HEK293 (cell line): ENCODE measurements at regions not wholly inside any gene's neighbourhood (a gene's known extent, or its start where the extent isn't known, plus 50 kb on each side); places are given as distances from the start of the nearest gene placed in this dataset.

Experiments used
- CTCF ChIA-PET: fragments of 350-600 bp; formaldehyde crosslinking; extraction: SDS; loops from one replicate; lab custom pipeline; 2021; ENCODE audit warnings: antibody characterized with exemption; lab: Yijun Ruan, JAX
- POLR2A ChIA-PET: fragments of 300-600 bp; formaldehyde crosslinking; extraction: SDS; loops from one replicate; lab custom pipeline; 2020; ENCODE audit warnings: antibody characterized with exemption, inconsistent platforms; lab: Yijun Ruan, JAX
- H3K27ac ChIP-seq: fragments of 200-500 bp; sonication (Bioruptor generic); 2 replicates; pipeline ENCODE4 v1.5.1; 2014; ENCODE audit warnings: low read depth, low read length, control low read depth, inconsistent platforms; ENCODE audit errors: extremely low read depth
- H3K36me3 ChIP-seq, 2 experiments: fragments of 200-500 bp in 1 of 2; sonication (Bioruptor generic) in 1 of 2; 1 replicate in 1 of 2; 2 replicates in 1 of 2; pipeline ENCODE4 v1.5.1; 2014 to 2017; ENCODE audit warnings: inconsistent platforms in 2 of 2, low read length in 2 of 2; ENCODE audit not compliant: control insufficient read depth in 2 of 2, insufficient read depth in 1 of 2
- H3K4me1 ChIP-seq: fragments of 200-500 bp; sonication (Bioruptor generic); 2 replicates; pipeline ENCODE4 v1.5.1; 2014; ENCODE audit warnings: mild to moderate bottlenecking, low read length, inconsistent platforms; ENCODE audit not compliant: control insufficient read depth, insufficient read depth
- H3K4me3 ChIP-seq: 2 replicates; pipeline ENCODE4 v1.5.1; 2011; ENCODE audit warnings: low read depth, mild to moderate bottlenecking, control low read depth, low read length, moderate library complexity
- H3K9me3 ChIP-seq: fragments of 200-500 bp; sonication (Bioruptor generic); 2 replicates; pipeline ENCODE4 v1.5.1; 2014; ENCODE audit warnings: low read depth, low read length, inconsistent platforms; ENCODE audit not compliant: control insufficient read depth, insufficient read depth
- GLIS1 ChIP-seq: fragments of 450-650 bp; formaldehyde crosslinking; IDR thresholded peaks from 2 replicates; pipeline ENCODE4 v1.5.1; 2016; ENCODE audit warnings: missing biosample characterization, missing genetic modification characterization
- PATZ1 ChIP-seq: fragments of 450-650 bp; formaldehyde crosslinking; IDR thresholded peaks from 2 replicates; pipeline ENCODE4 v1.5.1; 2016; ENCODE audit warnings: missing biosample characterization, missing genetic modification characterization
- SCRT1 ChIP-seq: fragments of 450-650 bp; formaldehyde crosslinking; IDR thresholded peaks from 2 replicates; pipeline ENCODE4 v1.5.1; 2016; ENCODE audit warnings: missing biosample characterization, missing genetic modification characterization, borderline replicate concordance
- SCRT2 ChIP-seq: fragments of 450-650 bp; formaldehyde crosslinking; IDR thresholded peaks from 2 replicates; pipeline ENCODE4 v1.5.1; 2016; ENCODE audit warnings: missing biosample characterization, missing genetic modification characterization
- ZBTB20 ChIP-seq: fragments of 450-650 bp; formaldehyde crosslinking; IDR thresholded peaks from 2 replicates; pipeline ENCODE4 v1.5.1; 2016; ENCODE audit warnings: missing biosample characterization, missing genetic modification characterization
- ZBTB26 ChIP-seq: fragments of 450-650 bp; formaldehyde crosslinking; optimal IDR thresholded peaks from 2 replicates; pipeline ENCODE3; 2016; ENCODE audit warnings: missing biosample characterization, mild to moderate bottlenecking, missing genetic modification characterization
- ZFP69B ChIP-seq: fragments of 450-650 bp; formaldehyde crosslinking; IDR thresholded peaks from 2 replicates; pipeline ENCODE4 v1.5.1; 2016; ENCODE audit warnings: missing biosample characterization, missing genetic modification characterization
- ZNF121 ChIP-seq: fragments of 450-650 bp; formaldehyde crosslinking; IDR thresholded peaks from 2 replicates; pipeline ENCODE4 v1.5.1; 2016; ENCODE audit warnings: missing biosample characterization, missing genetic modification characterization
- ZNF133 ChIP-seq: fragments of 450-650 bp; formaldehyde crosslinking; IDR thresholded peaks from 2 replicates; pipeline ENCODE4 v1.5.1; 2016; ENCODE audit warnings: missing biosample characterization, missing genetic modification characterization
- ZNF174 ChIP-seq: fragments of 450-650 bp; formaldehyde crosslinking; IDR thresholded peaks from 2 replicates; pipeline ENCODE4 v1.5.0; 2017; ENCODE audit warnings: missing biosample characterization, mild to moderate bottlenecking, missing genetic modification characterization
- ZNF18 ChIP-seq: fragments of 450-650 bp; formaldehyde crosslinking; IDR thresholded peaks from 2 replicates; pipeline ENCODE4 v1.5.1; 2016; ENCODE audit warnings: missing biosample characterization, missing genetic modification characterization
- ZNF202 ChIP-seq: fragments of 450-650 bp; formaldehyde crosslinking; IDR thresholded peaks from 2 replicates; pipeline ENCODE4 v1.5.1; 2016; ENCODE audit warnings: missing biosample characterization, missing genetic modification characterization, borderline replicate concordance
- ZNF335 ChIP-seq: fragments of 450-650 bp; formaldehyde crosslinking; conservative IDR thresholded peaks from 2 replicates; pipeline ENCODE4 v1.5.1; 2016; ENCODE audit warnings: missing biosample characterization, missing genetic modification characterization
- ZNF426 ChIP-seq: fragments of 450-650 bp; formaldehyde crosslinking; IDR thresholded peaks from 2 replicates; pipeline ENCODE4 v1.5.1; 2017; ENCODE audit warnings: missing biosample characterization, missing genetic modification characterization, mild to moderate bottlenecking, inconsistent platforms, moderate library complexity
- ZNF530 ChIP-seq: fragments of 450-650 bp; formaldehyde crosslinking; IDR thresholded peaks from 2 replicates; pipeline ENCODE4 v1.5.1; 2016; ENCODE audit warnings: low read depth, missing biosample characterization, missing genetic modification characterization
- ZNF692 ChIP-seq: fragments of 450-650 bp; formaldehyde crosslinking; IDR thresholded peaks from 2 replicates; pipeline ENCODE4 v1.5.1; 2016; ENCODE audit warnings: missing biosample characterization, missing genetic modification characterization
- ZNF768 ChIP-seq: fragments of 450-650 bp; formaldehyde crosslinking; IDR thresholded peaks from 2 replicates; pipeline ENCODE4 v1.5.1; 2018; ENCODE audit warnings: missing biosample characterization, mild to moderate bottlenecking, missing genetic modification characterization
- ZNF792 ChIP-seq: fragments of 450-650 bp; formaldehyde crosslinking; IDR thresholded peaks from 2 replicates; pipeline ENCODE4 v1.5.1; 2016; ENCODE audit warnings: missing biosample characterization, missing genetic modification characterization
- ZXDB ChIP-seq: fragments of 450-650 bp; formaldehyde crosslinking; IDR thresholded peaks from 2 replicates; pipeline ENCODE4 v1.5.1; 2016; ENCODE audit warnings: missing biosample characterization, missing genetic modification characterization

GRCh38 chr20:1803932-1804501 is 91.2 kb upstream of the SIRPA start:
- Histone ChIP-seq H3K4me1 (0 out of 2 replicates have a peak, but pooled peaks cover 3% of the 10 kb centered on the region), H3K9me3 (no peaks in the 10 kb centered on the region), H3K36me3 (no peaks in the 10 kb centered on the region)
- POLR2A ChIA-PET = no interaction called here
- TF ChIP-seq SCRT1 (tag by site-specific recombination) (peak; percentile 92), ZNF174 (tag by site-specific recombination) (no peak), ZNF335 (tag by site-specific recombination) (peak; percentile 81), SCRT2 (tag by site-specific recombination) (peak; percentile 85)
- TF ChIP-seq, all 188 proteins: peak for 3
- CTCF ChIA-PET = interaction anchor here (1.1 to 1.9 kb wide), 5 partner anchors 13 to 330 kb away, joined by 3 to 4 read pairs (median 4); no protein-coding TSS in a partner anchor
- Histone ChIP-seq H3K27ac (no peak overlapping the region), H3K4me3 (no peak overlapping the region)

GRCh38 chr20:1803061-1803931 is 91.9 kb upstream of the SIRPA start:
- Histone ChIP-seq H3K27ac (no peak overlapping the region), H3K9me3 (no peaks in the 10 kb centered on the region), H3K4me1 (0 out of 2 replicates have a peak, but pooled peaks cover 3% of the 10 kb centered on the region), H3K36me3 (no peaks in the 10 kb centered on the region), H3K4me3 (peak overlapping the region; percentile 16)
- CTCF ChIA-PET = interaction anchor here (1.1 to 2.2 kb wide), 13 partner anchors 9 to 648 kb away, joined by 3 to 16 read pairs (median 4); no protein-coding TSS in a partner anchor
- no peak for TF ChIP-seq ZNF121 (tag by site-specific recombination)
- TF ChIP-seq ZNF426 (tag by site-specific recombination) = no peak
- no peak for TF ChIP-seq ZNF133 (tag by site-specific recombination)
- peak; percentile 59 for TF ChIP-seq ZBTB26 (tag by site-specific recombination)
- no peak for TF ChIP-seq ZXDB (tag by site-specific recombination)
- no peak for TF ChIP-seq GLIS1 (tag by site-specific recombination)
- peak; percentile 80 for TF ChIP-seq ZBTB20 (tag by site-specific recombination)
- no peak for TF ChIP-seq ZNF530 (tag by site-specific recombination)
- TF ChIP-seq ZNF202 = no peak
- TF ChIP-seq ZNF18 = no peak
- TF ChIP-seq, all 188 proteins: peak for 2
- POLR2A ChIA-PET = interaction anchor here (1.6 kb wide), 1 partner anchor 26 kb away, joined by 4 read pairs; no protein-coding TSS in a partner anchor

GRCh38 chr20:1802385-1803060 is 92.7 kb upstream of the SIRPA start:
- no peaks in the 10 kb centered on the region for H3K9me3 ChIP-seq
- H3K4me1 ChIP-seq = 0 out of 2 replicates have a peak, but pooled peaks cover 3% of the 10 kb centered on the region
- no peak overlapping the region for H3K4me3 ChIP-seq
- no peaks in the 10 kb centered on the region for H3K36me3 ChIP-seq
- no peak overlapping the region for H3K27ac ChIP-seq
- ChIA-PET CTCF (interaction anchor here (0.6 to 2.2 kb wide), 34 partner anchors 8 to 649 kb away, joined by 3 to 16 read pairs (median 4); no protein-coding TSS in a partner anchor), POLR2A (interaction anchor here (0.9 to 1.6 kb wide), 3 partner anchors 8 to 25 kb away, joined by 3 to 4 read pairs (median 3); no protein-coding TSS in a partner anchor)
- TF ChIP-seq ZNF133 (tag by site-specific recombination) = no peak
- no peak for TF ChIP-seq PATZ1 (tag by site-specific recombination)
- no peak for TF ChIP-seq ZNF692 (tag by site-specific recombination)
- TF ChIP-seq ZNF792 = no peak
- no peak for TF ChIP-seq ZNF18
- TF ChIP-seq ZNF768 = no peak
- TF ChIP-seq ZFP69B (tag by site-specific recombination) = no peak
